ENCODE measurements at regions not wholly inside any gene's neighbourhood (a gene's known extent, or its start where the extent isn't known, plus 50 kb on each side); places are given as distances from the start of the nearest gene placed in this dataset.

- Histone ChIP-seq H3K4me3 (ENCODE audit: low read length) (no peak overlapping the region), H4K20me1 (ENCODE audit: insufficient read depth) (no peaks in the 10 kb centered on the region), H3K36me3 (ENCODE audit: insufficient read depth, low read length) (no peaks in the 10 kb centered on the region), H2AFZ (ENCODE audit: low read depth, low read length) (no peak overlapping the region), H3K4me2 (ENCODE audit: low read length) (no peak overlapping the region), H3F3A (ENCODE audit: insufficient read depth, low read length, poor library complexity, severe bottlenecking) (no peaks in the 10 kb centered on the region), H3K9me3 (ENCODE audit: low read length) (no peaks in the 10 kb centered on the region), H3K9ac (ENCODE audit: low read length) (no peak overlapping the region), H3K27ac (ENCODE audit: low read length) (no peak overlapping the region), H3K79me2 (replicated peaks; ENCODE audit: insufficient read depth, low read length) (no peaks in the 10 kb centered on the region), H3K9me2 (ENCODE audit: insufficient read depth, low read length) (no peaks in the 10 kb centered on the region), H3K27me3 (ENCODE audit: insufficient read depth, low read depth, low read length) (no peaks in the 10 kb centered on the region)
- no peak for TF ChIP-seq TAF1 (IDR thresholded peaks at IDR 0.05; ENCODE audit: low read depth)
- TF ChIP-seq EZH2 (IDR thresholded peaks at IDR 0.05; ENCODE audit: borderline replicate concordance, insufficient read depth, low read length, poor library complexity, severe bottlenecking): no peak
- no peak for TF ChIP-seq SMC3 (conservative IDR thresholded peaks at IDR 0.05; ENCODE audit: poor library complexity)
- TF ChIP-seq RAD21 (conservative IDR thresholded peaks at IDR 0.05): no peak
- TF ChIP-seq POLR2AphosphoS5 (IDR thresholded peaks at IDR 0.05): no peak
- TF ChIP-seq, protein P1, sequence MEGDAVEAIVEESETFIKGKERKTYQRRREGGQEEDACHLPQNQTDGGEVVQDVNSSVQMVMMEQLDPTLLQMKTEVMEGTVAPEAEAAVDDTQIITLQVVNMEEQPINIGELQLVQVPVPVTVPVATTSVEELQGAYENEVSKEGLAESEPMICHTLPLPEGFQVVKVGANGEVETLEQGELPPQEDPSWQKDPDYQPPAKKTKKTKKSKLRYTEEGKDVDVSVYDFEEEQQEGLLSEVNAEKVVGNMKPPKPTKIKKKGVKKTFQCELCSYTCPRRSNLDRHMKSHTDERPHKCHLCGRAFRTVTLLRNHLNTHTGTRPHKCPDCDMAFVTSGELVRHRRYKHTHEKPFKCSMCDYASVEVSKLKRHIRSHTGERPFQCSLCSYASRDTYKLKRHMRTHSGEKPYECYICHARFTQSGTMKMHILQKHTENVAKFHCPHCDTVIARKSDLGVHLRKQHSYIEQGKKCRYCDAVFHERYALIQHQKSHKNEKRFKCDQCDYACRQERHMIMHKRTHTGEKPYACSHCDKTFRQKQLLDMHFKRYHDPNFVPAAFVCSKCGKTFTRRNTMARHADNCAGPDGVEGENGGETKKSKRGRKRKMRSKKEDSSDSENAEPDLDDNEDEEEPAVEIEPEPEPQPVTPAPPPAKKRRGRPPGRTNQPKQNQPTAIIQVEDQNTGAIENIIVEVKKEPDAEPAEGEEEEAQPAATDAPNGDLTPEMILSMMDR (IDR thresholded peaks at IDR 0.05; ENCODE audit: poor library complexity, severe bottlenecking): no peak
Observed at GRCh38 chr12:90621927-90622326, 333.0 kb downstream of the CCER1 start.

DNA sequence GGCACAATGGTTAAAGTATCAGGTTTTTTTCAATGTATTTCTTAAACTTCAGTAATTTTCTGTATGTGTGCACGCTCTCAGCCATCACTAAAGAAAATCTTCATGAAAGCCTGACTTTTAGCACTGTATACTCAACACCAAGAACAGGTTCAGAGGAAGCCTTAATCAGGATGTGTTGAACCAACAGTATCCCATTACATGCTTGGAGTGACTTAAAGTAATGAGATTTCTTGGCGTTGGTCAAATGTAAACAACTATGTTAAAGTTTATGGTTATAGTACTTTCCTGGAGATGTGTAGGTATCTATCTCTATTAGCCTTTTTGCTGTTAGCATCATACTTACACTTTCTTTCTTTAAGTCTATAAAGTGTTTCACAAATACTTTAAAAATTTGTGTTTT is 335.0 kb downstream of the CCER1 start:
- Histone ChIP-seq H2AFZ (ENCODE audit: low read depth, low read length) (no peak overlapping the region), H3K9ac (ENCODE audit: low read length) (no peak overlapping the region), H3K4me2 (ENCODE audit: low read length) (no peak overlapping the region), H3K36me3 (ENCODE audit: insufficient read depth, low read length) (no peaks in the 10 kb centered on the region), H3F3A (ENCODE audit: insufficient read depth, low read length, poor library complexity, severe bottlenecking) (no peaks in the 10 kb centered on the region), H3K9me3 (ENCODE audit: low read length) (no peaks in the 10 kb centered on the region), H3K4me3 (ENCODE audit: low read length) (no peak overlapping the region), H3K9me2 (ENCODE audit: insufficient read depth, low read length) (no peaks in the 10 kb centered on the region), H3K27me3 (ENCODE audit: insufficient read depth, low read depth, low read length) (no peaks in the 10 kb centered on the region), H3K79me2 (replicated peaks; ENCODE audit: insufficient read depth, low read length) (no peaks in the 10 kb centered on the region), H4K20me1 (ENCODE audit: insufficient read depth) (no peaks in the 10 kb centered on the region), H3K27ac (ENCODE audit: low read length) (no peak overlapping the region)
- TF ChIP-seq EZH2 (IDR thresholded peaks at IDR 0.05; ENCODE audit: borderline replicate concordance, insufficient read depth, low read length, poor library complexity, severe bottlenecking) (no peak), EP300 (conservative IDR thresholded peaks at IDR 0.05; ENCODE audit: poor library complexity, severe bottlenecking) (no peak), REST (IDR thresholded peaks at IDR 0.05; ENCODE audit: borderline replicate concordance) (no peak), SMC3 (conservative IDR thresholded peaks at IDR 0.05; ENCODE audit: poor library complexity) (no peak), TAF1 (IDR thresholded peaks at IDR 0.05; ENCODE audit: low read depth) (no peak), POLR2AphosphoS5 (IDR thresholded peaks at IDR 0.05) (no peak), MXI1 (conservative IDR thresholded peaks at IDR 0.05; ENCODE audit: poor library complexity, severe bottlenecking) (no peak), RAD21 (conservative IDR thresholded peaks at IDR 0.05) (no peak)
- TF ChIP-seq, protein P1 (IDR thresholded peaks at IDR 0.05; ENCODE audit: poor library complexity, severe bottlenecking): no peak

All from neural cell (in vitro differentiated cells).